Esophagus squamous epithelium (tissue), 4 donors: ENCODE measurements at regions not wholly inside any gene's neighbourhood (a gene's known extent, or its start where the extent isn't known, plus 50 kb on each side); places are given as distances from the start of the nearest gene placed in this dataset.

Experiments
- CTCF ChIP-seq, 6 experiments: fragments of 450-650 bp in 4 of 6; fragments of 200-600 bp in 2 of 6; sonication (generic) in 2 of 6; IDR thresholded peaks; one replicate each; pipeline ENCODE4 v1.5.1; 2016 to 2019; ENCODE audit warnings: antibody characterized with exemption in 6 of 6, mild to moderate bottlenecking in 4 of 6, moderate library complexity in 4 of 6
- POLR2A ChIP-seq, 4 donors: fragments of 450-650 bp; IDR thresholded peaks; one replicate each; pipeline ENCODE4 v1.6.1; 2017; ENCODE audit warnings: antibody characterized with exemption in 4 of 4, mild to moderate bottlenecking in 4 of 4, moderate library complexity in 3 of 4

- TF ChIP-seq CTCF (IDR thresholded peaks at IDR 0.05) (no peak), POLR2A (IDR thresholded peaks at IDR 0.05) (no peak)
Observed at GRCh38 chr1:13917607-13918006, 217.6 kb downstream of the PRDM2 start.
